DMS53 treated with DMSO at 0.1 percent for 48 hours (cell line): ENCODE measurements at regions not wholly inside any gene's neighbourhood (a gene's known extent, or its start where the extent isn't known, plus 50 kb on each side); places are given as distances from the start of the nearest gene placed in this dataset.
A peak's percentile ranks its signal among the peaks of the same experiment; 100 is the strongest.

Experiments
- DNase-seq: peaks from one replicate; lab custom pipeline; 2025; ENCODE audit not compliant: unreplicated experiment; lab: John Stamatoyannopoulos, UW

- DNase-seq: no peak
Measured at GRCh38 chr11:26204839-26205238, 127.1 kb upstream of the ANO3 start.

GRCh38 chr11:26219183-26220117 lies 112.5 kb upstream of the ANO3 start:
- peak; percentile 36 for DNase-seq

GRCh38 chr11:26225646-26226045 lies 106.3 kb upstream of the ANO3 start:
- DNase-seq: no peak

GRCh38 chr11:26227301-26227746 lies 104.6 kb upstream of the ANO3 start:
- DNase-seq: peak; percentile 75

- DNase-seq: no peak
Measured at GRCh38 chr11:26227883-26228502, 103.9 kb upstream of the ANO3 start.

- DNase-seq: no peak
Measured at GRCh38 chr11:26228778-26229177, 103.2 kb upstream of the ANO3 start.

GRCh38 chr11:26229257-26229656 lies 102.7 kb upstream of the ANO3 start:
- DNase-seq: no peak

GRCh38 chr11:26229981-26230380 lies 101.9 kb upstream of the ANO3 start:
- no peak for DNase-seq

- no peak for DNase-seq
Measured at GRCh38 chr11:26231252-26231661, 100.7 kb upstream of the ANO3 start.

- no peak for DNase-seq
Measured at GRCh38 chr11:26234451-26234850, 97.5 kb upstream of the ANO3 start.

- DNase-seq: no peak
Measured at GRCh38 chr11:26243426-26243825, 88.5 kb upstream of the ANO3 start.

- no peak for DNase-seq
Measured at GRCh38 chr11:26244207-26244606, 87.7 kb upstream of the ANO3 start.

GRCh38 chr11:26245046-26245445 lies 86.9 kb upstream of the ANO3 start:
- DNase-seq: no peak

GRCh38 chr11:26247340-26247739 lies 84.6 kb upstream of the ANO3 start:
- no peak for DNase-seq

- DNase-seq: no peak
Measured at GRCh38 chr11:26248661-26249060, 83.3 kb upstream of the ANO3 start.

GRCh38 chr11:26254378-26254777 lies 77.6 kb upstream of the ANO3 start:
- no peak for DNase-seq

GRCh38 chr11:26263769-26264168 lies 68.2 kb upstream of the ANO3 start:
- DNase-seq: no peak

- no peak for DNase-seq
Measured at GRCh38 chr11:26264266-26264665, 67.7 kb upstream of the ANO3 start.

GRCh38 chr11:26268980-26269660 lies 62.8 kb upstream of the ANO3 start:
- DNase-seq: no peak

GRCh38 chr11:26271666-26272065 lies 60.3 kb upstream of the ANO3 start:
- no peak for DNase-seq

GRCh38 chr11:26276798-26277424 lies 55.0 kb upstream of the ANO3 start:
- peak; percentile 42 for DNase-seq
